Small intestine (tissue), 7 donors: ENCODE measurements at regions not wholly inside any gene's neighbourhood (a gene's known extent, or its start where the extent isn't known, plus 50 kb on each side); places are given as distances from the start of the nearest gene placed in this dataset.

Source experiments
- DNase-seq, 2 donors: peaks; one replicate each; pipeline versions ENCODE4 v3.0.0 to v3.0.0-alpha.2; 2013
- FAIRE-seq: peaks from 2 replicates; lab custom pipeline; 2012; peaks lifted over from hg19 to GRCh38; lab: Jason Lieb, UNC
- H3K27ac ChIP-seq, 3 donors: one replicate each; pipeline ENCODE4 v1.5.1; 2013; ENCODE audit warnings: low read length in 2 of 3, mild to moderate bottlenecking in 2 of 3, control low read depth in 1 of 3, inconsistent platforms in 1 of 3, low read depth in 1 of 3, moderate library complexity in 1 of 3
- H3K27me3 ChIP-seq, 3 donors: one replicate each; pipeline ENCODE4 v1.6.1; 2013; ENCODE audit warnings: low read length in 3 of 3, inconsistent platforms in 1 of 3; ENCODE audit not compliant: control insufficient read depth in 3 of 3, insufficient read depth in 3 of 3
- H3K36me3 ChIP-seq, 3 donors: one replicate each; pipeline ENCODE4 v1.6.1; 2013; ENCODE audit warnings: low read length in 3 of 3, inconsistent platforms in 1 of 3, low read depth in 1 of 3, mild to moderate bottlenecking in 1 of 3, moderate library complexity in 1 of 3; ENCODE audit not compliant: control insufficient read depth in 3 of 3, insufficient read depth in 2 of 3
- H3K4me1 ChIP-seq, 3 donors: one replicate each; pipeline ENCODE4 v1.6.1; 2013; ENCODE audit warnings: low read length in 2 of 3, inconsistent platforms in 1 of 3, low read depth in 1 of 3, mild to moderate bottlenecking in 1 of 3, moderate library complexity in 1 of 3; ENCODE audit not compliant: control insufficient read depth in 3 of 3, insufficient read depth in 2 of 3
- H3K4me3 ChIP-seq, 3 donors: one replicate each; pipeline ENCODE4 v1.5.1; 2013; ENCODE audit warnings: low read length in 3 of 3, control low read depth in 1 of 3, inconsistent platforms in 1 of 3, low read depth in 1 of 3, mild to moderate bottlenecking in 1 of 3, moderate library complexity in 1 of 3
- H3K9me3 ChIP-seq, 2 donors: one replicate each; pipeline ENCODE4 v1.6.1; 2013; ENCODE audit warnings: low read depth in 1 of 2, low read length in 1 of 2; ENCODE audit not compliant: control insufficient read depth in 2 of 2, insufficient read depth in 1 of 2
- WGBS, 3 donors: extraction: QIAGEN DNeasy Blood & Tissue Kit; methylation state at CpG; one replicate each; pipeline ENCODE4 v1.1.7; 2013; 5-methylcytosine and 5-hydroxymethylcytosine counted together
- donor health status: healthy with polysubstance abuse.
- donor health status: control.
- donor health status: control.
- donor health status: Bipolar disorder and iron deficiency.
- donor health status: healthy.

DNA sequence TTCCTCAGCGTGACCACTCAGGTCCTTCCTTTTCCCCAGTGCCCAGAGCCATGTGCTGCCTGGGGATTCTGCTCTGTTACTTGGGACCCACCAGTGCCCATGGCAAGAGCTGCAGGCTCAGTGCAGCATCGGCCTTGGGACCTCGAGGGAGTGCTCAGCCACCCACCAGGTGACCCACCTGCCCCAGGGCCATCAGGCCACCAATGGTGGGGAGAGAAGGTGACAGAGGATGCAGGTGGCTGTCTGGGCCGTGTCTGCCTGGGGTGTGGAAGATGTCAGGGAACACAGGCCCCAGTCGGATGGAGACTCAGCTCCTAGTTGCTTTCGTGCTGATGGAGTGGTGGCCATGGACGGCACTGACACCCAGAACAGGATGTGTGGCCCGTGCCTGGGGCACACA lies 104.7 kb upstream of the FAM20C start:
- FAIRE-seq (no peak), DNase-seq (no peak)
- Histone ChIP-seq H3K36me3 (no peaks in the 10 kb centered on the region), H3K9me3 (no peaks in the 10 kb centered on the region), H3K27me3 (no peaks in the 10 kb centered on the region), H3K27ac (no peak overlapping the region), H3K4me1 (peaks cover 0 to 22% (median 0%) of the 10 kb centered on the region in 3 donors), H3K4me3 (no peak overlapping the region)
- WGBS, 3 donors, result 82 to 91% (median 90%) methylated on average over 8 of the region's 8 CpGs

DNA sequence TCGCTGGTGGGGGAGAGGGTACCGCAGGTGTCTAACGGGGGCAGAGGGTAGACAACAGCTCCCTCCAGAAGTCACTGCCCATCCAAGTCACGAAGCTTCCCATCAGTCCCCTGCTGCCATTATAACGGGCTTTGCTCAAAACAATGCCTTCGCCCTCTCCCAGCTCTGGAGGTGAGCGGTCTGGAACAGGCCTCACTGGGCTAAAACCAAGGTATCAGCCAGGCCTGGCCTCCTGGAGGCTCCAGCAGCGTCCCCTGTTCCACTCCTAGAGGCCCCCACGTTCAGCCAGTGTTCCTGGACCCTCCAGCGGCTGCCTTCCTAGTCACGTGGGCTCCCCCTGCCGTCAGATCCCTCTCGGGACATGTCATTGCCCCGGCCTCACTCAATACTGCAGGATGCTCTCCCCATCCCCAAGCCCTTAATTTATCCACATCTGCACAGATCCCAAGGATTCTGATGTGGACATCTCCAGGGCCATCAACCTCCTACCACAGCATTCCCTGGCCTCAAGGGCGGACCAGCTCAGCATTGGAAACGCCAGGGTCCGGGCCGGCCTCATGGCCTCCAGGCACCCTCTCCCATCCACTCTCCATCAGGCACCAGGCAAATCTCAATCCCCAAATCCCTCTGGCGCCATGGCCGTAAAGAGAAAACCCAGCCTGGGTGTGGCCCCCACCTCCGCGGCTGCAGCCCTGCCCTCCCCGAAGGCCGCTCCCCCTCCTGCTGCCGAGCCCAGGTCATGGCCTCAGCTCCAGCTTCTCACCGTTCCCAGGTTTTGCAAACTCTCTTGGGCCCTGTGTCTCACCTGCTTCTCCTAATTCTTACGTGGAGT lies 104.1 kb upstream of the FAM20C start:
- no peak overlapping the region for H3K4me3 ChIP-seq
- 67 to 81% (median 80%) methylated on average over 27 of the region's 27 CpGs for WGBS, 3 donors
- no peaks in the 10 kb centered on the region for H3K36me3 ChIP-seq
- FAIRE-seq, result no peak
- no peak for DNase-seq
- no peaks in the 10 kb centered on the region for H3K9me3 ChIP-seq
- H3K4me1 ChIP-seq, result peaks cover 0 to 22% (median 0%) of the 10 kb centered on the region in 3 donors
- H3K27ac ChIP-seq, result peak overlapping the region in 1 of 3 donors; percentile 22
- no peaks in the 10 kb centered on the region for H3K27me3 ChIP-seq

DNA sequence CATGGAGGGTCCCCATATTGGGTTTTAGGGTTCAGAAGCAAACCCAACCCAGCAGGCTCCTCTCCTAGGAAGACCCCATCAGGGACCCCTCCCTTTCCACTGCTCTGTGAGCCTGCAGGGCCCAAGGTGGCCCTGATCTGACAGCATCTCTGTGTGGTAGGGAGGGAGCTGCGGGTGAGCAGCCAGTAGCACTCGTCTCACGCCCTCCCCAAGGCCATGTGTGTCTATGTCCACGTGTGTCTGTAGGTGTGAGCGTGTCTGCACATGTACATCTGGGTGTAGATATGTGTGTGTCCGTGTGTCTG lies 103.5 kb upstream of the FAM20C start:
- Histone ChIP-seq H3K4me3 (no peak overlapping the region), H3K27ac (peak overlapping the region in 1 of 3 donors; percentile 22), H3K27me3 (no peaks in the 10 kb centered on the region), H3K9me3 (no peaks in the 10 kb centered on the region), H3K36me3 (no peaks in the 10 kb centered on the region), H3K4me1 (peaks cover 0 to 22% (median 0%) of the 10 kb centered on the region in 3 donors)
- WGBS, 3 donors, result 82 to 94% (median 89%) methylated on average over 6 of the region's 6 CpGs
- FAIRE-seq, result no peak
- no peak for DNase-seq

DNA sequence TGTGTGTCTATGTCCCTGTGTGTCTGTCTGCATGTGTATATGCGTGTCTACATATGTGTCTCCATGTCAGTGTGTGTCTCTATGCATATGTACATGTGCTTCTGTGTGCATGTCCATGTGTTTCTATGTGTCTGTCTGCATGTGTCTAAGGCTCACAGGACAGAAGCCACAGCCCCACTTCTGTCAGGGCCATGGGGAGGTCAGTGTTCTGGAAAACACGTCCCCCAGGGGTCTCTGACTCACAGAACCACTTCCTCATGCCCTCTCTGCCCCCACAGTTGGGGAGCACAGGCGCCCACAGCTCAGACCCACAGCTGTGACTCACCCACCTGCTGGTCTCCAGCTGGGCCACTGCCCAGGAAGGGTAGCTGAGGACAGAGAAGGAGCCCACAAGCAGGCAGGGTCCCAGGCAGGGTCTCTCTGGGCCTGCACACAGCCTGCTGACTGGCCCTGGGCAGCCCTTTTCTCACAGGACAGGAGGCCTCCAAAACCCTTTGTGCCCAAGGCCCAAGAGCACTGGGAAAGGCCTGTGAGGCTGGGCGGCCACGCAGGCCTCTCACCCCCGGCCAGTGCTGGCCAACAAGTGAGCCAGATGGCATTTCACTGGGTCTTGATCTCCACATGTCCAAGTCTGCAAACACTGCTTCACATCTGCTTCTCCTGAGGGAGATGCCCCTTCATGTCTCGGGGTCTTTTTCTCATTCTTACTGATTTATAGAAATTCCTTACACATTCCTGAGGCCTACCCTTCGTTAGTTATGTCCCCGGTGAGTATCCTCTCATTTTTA lies 102.9 kb upstream of the FAM20C start:
- DNase-seq (peak in 1 of 2 donors; percentile 19), FAIRE-seq (no peak)
- Histone ChIP-seq H3K4me3 (no peak overlapping the region), H3K27me3 (no peaks in the 10 kb centered on the region), H3K4me1 (peaks cover 0 to 22% (median 0%) of the 10 kb centered on the region in 3 donors), H3K27ac (peak overlapping the region in 2 of 3 donors; percentile 29), H3K9me3 (no peaks in the 10 kb centered on the region), H3K36me3 (no peaks in the 10 kb centered on the region)
- 71 to 82% (median 77%) methylated on average over 9 of the region's 9 CpGs for WGBS, 3 donors

DNA sequence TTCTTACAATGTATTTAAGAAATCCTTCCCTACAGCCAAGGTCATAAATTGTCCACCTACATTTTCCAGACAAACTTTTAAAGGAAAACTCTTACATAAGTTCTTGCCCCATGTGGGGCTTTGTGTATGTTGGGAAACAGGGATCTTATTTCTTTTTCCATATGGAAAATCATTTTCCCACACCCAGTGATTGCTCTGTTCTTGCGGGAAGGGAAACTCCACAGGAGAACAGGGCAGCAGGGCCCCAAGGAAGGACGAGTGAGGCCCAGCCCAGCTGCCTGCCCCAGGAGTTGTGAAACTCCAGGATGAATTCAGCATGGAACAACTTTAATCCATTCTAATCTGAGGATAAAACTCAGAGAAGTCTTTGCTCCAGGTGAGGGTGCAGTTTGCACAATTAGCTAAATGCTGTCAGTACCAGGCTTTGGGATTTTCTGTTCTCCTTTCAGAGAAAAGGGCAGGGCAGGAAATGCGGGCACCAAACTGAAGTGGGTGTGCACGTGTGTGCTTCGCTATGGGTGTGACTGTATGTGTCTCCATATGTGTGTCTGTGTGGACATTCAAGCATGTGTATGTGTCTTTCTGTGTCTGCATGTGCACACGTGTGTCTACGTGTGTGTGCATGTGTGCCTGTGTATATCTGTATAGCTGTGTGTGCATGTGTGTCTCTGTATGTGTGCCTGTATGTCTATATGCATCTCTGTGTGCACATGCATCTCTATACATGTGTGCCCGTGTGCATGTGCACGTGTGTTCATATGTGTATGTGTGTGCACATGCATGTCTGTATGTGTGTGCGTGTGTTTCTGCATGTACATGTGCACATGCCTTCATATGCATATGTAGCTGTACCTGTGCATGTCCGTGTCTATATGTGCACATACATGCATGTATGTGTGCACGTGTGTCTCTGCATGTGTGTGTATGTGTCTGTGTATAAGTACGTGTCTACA lies 102.0 kb upstream of the FAM20C start:
- no peaks in the 10 kb centered on the region for H3K27me3 ChIP-seq
- no peaks in the 10 kb centered on the region for H3K9me3 ChIP-seq
- H3K4me3 ChIP-seq, result no peak overlapping the region
- 67 to 74% (median 71%) methylated on average over 13 of the region's 13 CpGs for whole genome bisulfite sequencing, 3 donors
- H3K36me3 ChIP-seq, result no peaks in the 10 kb centered on the region
- H3K27ac ChIP-seq, result peak overlapping the region in 1 of 3 donors; percentile 29
- peak in 1 of 2 donors; percentile 69 for DNase-seq
- H3K4me1 ChIP-seq, result peaks cover 0 to 22% (median 0%) of the 10 kb centered on the region in 3 donors
- FAIRE-seq, result no peak

DNA sequence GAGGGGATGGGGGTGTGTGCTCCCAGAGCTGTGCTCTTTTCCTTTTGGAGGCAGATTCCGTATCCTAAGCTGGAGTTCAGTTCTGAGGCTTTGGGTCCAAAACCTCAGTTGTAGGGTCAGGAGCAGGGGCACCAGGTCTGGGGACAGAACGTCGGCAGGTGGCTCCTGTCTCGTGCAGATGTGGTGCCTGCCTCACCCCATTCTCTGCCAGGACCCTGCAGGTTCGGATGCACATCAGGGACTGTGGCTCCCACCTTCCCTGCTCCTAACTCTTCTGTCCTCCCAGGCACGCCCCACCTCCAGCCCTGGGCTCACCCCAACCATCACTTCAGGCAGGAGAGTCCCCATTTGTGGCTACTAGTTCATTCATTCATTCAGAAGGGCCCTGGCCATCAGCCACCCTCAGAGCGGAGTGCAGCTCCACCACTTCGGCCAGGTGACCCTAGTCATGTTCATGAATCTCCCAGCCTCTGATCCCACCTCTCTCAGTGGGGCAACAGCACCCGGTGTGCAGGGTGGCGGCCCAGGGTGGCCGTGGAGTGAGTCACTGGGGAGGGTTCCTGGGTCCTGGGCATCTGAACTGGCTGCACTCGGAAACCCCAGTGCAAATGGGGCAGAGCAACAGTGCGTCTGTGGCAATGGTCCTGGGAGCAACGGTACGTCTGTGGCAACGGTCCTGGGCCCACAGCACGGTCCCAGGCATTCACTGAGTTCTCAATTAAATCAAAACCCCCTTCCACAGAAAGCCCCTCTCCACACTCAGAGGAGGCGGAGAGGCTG lies 100.8 kb upstream of the FAM20C start:
- Histone ChIP-seq H3K27ac (no peak overlapping the region), H3K4me3 (no peak overlapping the region), H3K9me3 (no peaks in the 10 kb centered on the region), H3K27me3 (no peaks in the 10 kb centered on the region), H3K36me3 (no peaks in the 10 kb centered on the region), H3K4me1 (peaks cover 0 to 22% (median 0%) of the 10 kb centered on the region in 3 donors)
- FAIRE-seq (no peak), DNase-seq (no peak)
- 82 to 88% (median 86%) methylated on average over 18 of the region's 18 CpGs for WGBS, 3 donors

DNA sequence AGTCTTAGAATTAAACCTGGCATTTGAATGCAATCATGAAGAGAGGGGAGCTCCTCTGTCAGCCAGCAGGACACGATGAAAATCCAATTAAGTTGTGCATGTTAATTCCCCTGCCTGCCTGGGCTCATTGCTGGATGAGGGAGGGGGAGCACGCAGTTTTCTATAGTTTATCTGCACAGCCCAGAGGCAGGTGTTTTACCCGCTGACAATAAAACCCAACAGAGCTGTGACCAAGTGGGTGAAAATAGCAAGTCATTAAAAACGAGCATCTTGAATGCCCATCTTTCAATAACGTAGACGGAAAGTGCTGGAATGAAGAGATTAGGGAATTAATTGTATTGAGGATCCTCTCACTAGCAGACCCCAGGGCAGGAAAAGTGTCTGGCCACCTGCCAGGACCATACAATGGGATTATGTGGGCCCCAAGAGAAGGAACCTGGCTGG lies 100.1 kb upstream of the FAM20C start:
- Histone ChIP-seq H3K36me3 (no peaks in the 10 kb centered on the region), H3K4me1 (peaks cover 0 to 22% (median 0%) of the 10 kb centered on the region in 3 donors), H3K9me3 (peaks cover 0 to under 1% of the 10 kb centered on the region in 2 donors), H3K4me3 (no peak overlapping the region), H3K27me3 (no peaks in the 10 kb centered on the region), H3K27ac (no peak overlapping the region)
- DNase-seq, result no peak
- FAIRE-seq, result no peak
- 29 to 65% (median 51%) methylated on average over 6 of the region's 6 CpGs for WGBS, 3 donors
